NB4 (cell line): ENCODE measurements at regions not wholly inside any gene's neighbourhood (a gene's known extent, or its start where the extent isn't known, plus 50 kb on each side); places are given as distances from the start of the nearest gene placed in this dataset.

ENCODE experiments used
- MYC ChIP-seq: IDR thresholded peaks from 2 replicates; pipeline ENCODE4 v1.6.1; 2011; ENCODE audit warnings: low read depth, low read length
- POLR2A ChIP-seq: IDR thresholded peaks from 2 replicates; pipeline ENCODE4 v1.6.1; 2011; ENCODE audit warnings: mild to moderate bottlenecking; ENCODE audit not compliant: insufficient read length; ENCODE audit errors: extremely low read depth
- TF ChIP-seq, protein P1 (sequence below): IDR thresholded peaks from 2 replicates; pipeline ENCODE4 v1.6.1; 2011; ENCODE audit warnings: low read depth, low read length
- TF ChIP-seq, protein P2 (sequence below): IDR thresholded peaks from one replicate; pipeline ENCODE4 v1.5.1; 2012; ENCODE audit warnings: low read depth, low read length

DNA sequence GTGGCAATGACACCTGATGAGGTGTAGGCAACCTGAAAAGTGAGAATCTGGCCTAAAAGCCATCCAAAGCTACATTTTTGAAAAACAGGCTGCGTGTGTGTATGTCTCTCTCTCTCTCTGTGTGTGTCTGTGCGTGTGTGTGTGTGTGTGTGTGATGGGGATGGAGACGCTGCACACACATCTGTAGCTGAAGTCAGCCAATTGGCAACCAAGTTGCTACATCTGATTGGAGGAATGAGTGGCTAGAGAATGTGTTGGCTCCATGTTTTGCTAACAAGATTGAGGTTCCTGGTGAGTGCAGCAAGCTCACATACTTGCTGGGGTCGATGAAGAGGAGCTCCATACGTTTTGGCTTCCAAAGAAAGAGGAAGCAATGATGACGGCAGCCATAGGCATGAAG, 311.4 kb upstream of the NCAM1 start:
- TF ChIP-seq, protein P1, sequence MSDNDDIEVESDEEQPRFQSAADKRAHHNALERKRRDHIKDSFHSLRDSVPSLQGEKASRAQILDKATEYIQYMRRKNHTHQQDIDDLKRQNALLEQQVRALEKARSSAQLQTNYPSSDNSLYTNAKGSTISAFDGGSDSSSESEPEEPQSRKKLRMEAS: no peak
- TF ChIP-seq POLR2A (no peak), MYC (no peak)
- TF ChIP-seq, protein P2, sequence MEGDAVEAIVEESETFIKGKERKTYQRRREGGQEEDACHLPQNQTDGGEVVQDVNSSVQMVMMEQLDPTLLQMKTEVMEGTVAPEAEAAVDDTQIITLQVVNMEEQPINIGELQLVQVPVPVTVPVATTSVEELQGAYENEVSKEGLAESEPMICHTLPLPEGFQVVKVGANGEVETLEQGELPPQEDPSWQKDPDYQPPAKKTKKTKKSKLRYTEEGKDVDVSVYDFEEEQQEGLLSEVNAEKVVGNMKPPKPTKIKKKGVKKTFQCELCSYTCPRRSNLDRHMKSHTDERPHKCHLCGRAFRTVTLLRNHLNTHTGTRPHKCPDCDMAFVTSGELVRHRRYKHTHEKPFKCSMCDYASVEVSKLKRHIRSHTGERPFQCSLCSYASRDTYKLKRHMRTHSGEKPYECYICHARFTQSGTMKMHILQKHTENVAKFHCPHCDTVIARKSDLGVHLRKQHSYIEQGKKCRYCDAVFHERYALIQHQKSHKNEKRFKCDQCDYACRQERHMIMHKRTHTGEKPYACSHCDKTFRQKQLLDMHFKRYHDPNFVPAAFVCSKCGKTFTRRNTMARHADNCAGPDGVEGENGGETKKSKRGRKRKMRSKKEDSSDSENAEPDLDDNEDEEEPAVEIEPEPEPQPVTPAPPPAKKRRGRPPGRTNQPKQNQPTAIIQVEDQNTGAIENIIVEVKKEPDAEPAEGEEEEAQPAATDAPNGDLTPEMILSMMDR: no peak
